H7 (cell line): ENCODE measurements at regions not wholly inside any gene's neighbourhood (a gene's known extent, or its start where the extent isn't known, plus 50 kb on each side); places are given as distances from the start of the nearest gene placed in this dataset.

ENCODE experiments used
- DNase-seq: peaks from one replicate; pipeline ENCODE4 v3.0.0; 2012
- H3K27me3 ChIP-seq: 2 replicates; pipeline ENCODE4 v1.6.0; 2011; ENCODE audit warnings: mild to moderate bottlenecking, low read length; ENCODE audit not compliant: control insufficient read depth, insufficient read depth
- H3K36me3 ChIP-seq: replicated peaks from 2 replicates; pipeline ENCODE4 v1.5.1; 2011; ENCODE audit warnings: low read length; ENCODE audit not compliant: control insufficient read depth, insufficient read depth
- H3K4me3 ChIP-seq: 2 replicates; pipeline ENCODE4 v1.5.1; 2011; ENCODE audit warnings: low read depth, mild to moderate bottlenecking, control low read depth, low read length, moderate library complexity; ENCODE audit not compliant: insufficient read depth

- H3K36me3 ChIP-seq, result no peaks in the 10 kb centered on the region
- no peak for DNase-seq
- H3K4me3 ChIP-seq, result no peak overlapping the region
- no peaks in the 10 kb centered on the region for H3K27me3 ChIP-seq
Observed at GRCh38 chr2:19575641-19576040, 217.2 kb upstream of the OSR1 start.

- Histone ChIP-seq H3K27me3 (no peaks in the 10 kb centered on the region), H3K36me3 (no peaks in the 10 kb centered on the region), H3K4me3 (no peak overlapping the region)
- DNase-seq, result peak; percentile 5
Observed at GRCh38 chr2:19574778-19575260, 216.4 kb upstream of the OSR1 start.

- H3K36me3 ChIP-seq, result no peaks in the 10 kb centered on the region
- H3K4me3 ChIP-seq, result no peak overlapping the region
Observed at GRCh38 chr2:19573784-19574183, 215.4 kb upstream of the OSR1 start.

GRCh38 chr2:19571773-19572172 lies 213.3 kb upstream of the OSR1 start:
- H3K4me3 ChIP-seq, result no peak overlapping the region
- H3K27me3 ChIP-seq, result no peaks in the 10 kb centered on the region
- DNase-seq, result no peak
- no peaks in the 10 kb centered on the region for H3K36me3 ChIP-seq

More at GRCh38 chr2:19573784-19574183, 215.4 kb upstream of the OSR1 start:
- no peaks in the 10 kb centered on the region for H3K27me3 ChIP-seq
- DNase-seq, result no peak

- H3K36me3 ChIP-seq, result no peaks in the 10 kb centered on the region
- H3K27me3 ChIP-seq, result no peaks in the 10 kb centered on the region
- no peak for DNase-seq
- H3K4me3 ChIP-seq, result no peak overlapping the region
Observed at GRCh38 chr2:19569300-19569791, 210.9 kb upstream of the OSR1 start.

GRCh38 chr2:19568809-19569208 lies 210.4 kb upstream of the OSR1 start:
- no peak for DNase-seq

GRCh38 chr2:19560785-19561184 lies 202.4 kb upstream of the OSR1 start:
- no peaks in the 10 kb centered on the region for H3K36me3 ChIP-seq
- no peak overlapping the region for H3K4me3 ChIP-seq
- H3K27me3 ChIP-seq, result no peaks in the 10 kb centered on the region
- DNase-seq, result no peak

More at GRCh38 chr2:19568809-19569208, 210.4 kb upstream of the OSR1 start:
- no peaks in the 10 kb centered on the region for H3K27me3 ChIP-seq
- no peaks in the 10 kb centered on the region for H3K36me3 ChIP-seq
- no peak overlapping the region for H3K4me3 ChIP-seq

- no peak for DNase-seq
- no peak overlapping the region for H3K4me3 ChIP-seq
- H3K27me3 ChIP-seq, result no peaks in the 10 kb centered on the region
- H3K36me3 ChIP-seq, result no peaks in the 10 kb centered on the region
Observed at GRCh38 chr2:19559596-19560240, 201.3 kb upstream of the OSR1 start.

GRCh38 chr2:19556648-19557047 lies 198.2 kb upstream of the OSR1 start:
- Histone ChIP-seq H3K4me3 (no peak overlapping the region), H3K27me3 (no peaks in the 10 kb centered on the region; the same call in 1 of the 2 replicates), H3K36me3 (no peaks in the 10 kb centered on the region)
- no peak for DNase-seq

- Histone ChIP-seq H3K4me3 (no peak overlapping the region), H3K27me3 (no peaks in the 10 kb centered on the region; the same call in 1 of the 2 replicates), H3K36me3 (no peaks in the 10 kb centered on the region)
- no peak for DNase-seq
Observed at GRCh38 chr2:19554520-19554919, 196.1 kb upstream of the OSR1 start.

- DNase-seq, result no peak
- Histone ChIP-seq H3K4me3 (no peak overlapping the region), H3K27me3 (no peaks in the 10 kb centered on the region; the same call in 1 of the 2 replicates), H3K36me3 (no peaks in the 10 kb centered on the region)
Observed at GRCh38 chr2:19552270-19552669, 193.8 kb upstream of the OSR1 start.

- DNase-seq, result no peak
Observed at GRCh38 chr2:19550750-19551149, 192.3 kb upstream of the OSR1 start.

GRCh38 chr2:19549821-19550220 lies 191.4 kb upstream of the OSR1 start:
- DNase-seq, result no peak
- no peak overlapping the region for H3K4me3 ChIP-seq
- no peaks in the 10 kb centered on the region; the same call in 1 of the 2 replicates for H3K27me3 ChIP-seq
- H3K36me3 ChIP-seq, result no peaks in the 10 kb centered on the region

More at GRCh38 chr2:19550750-19551149, 192.3 kb upstream of the OSR1 start:
- H3K36me3 ChIP-seq, result no peaks in the 10 kb centered on the region
- H3K4me3 ChIP-seq, result no peak overlapping the region
- H3K27me3 ChIP-seq, result no peaks in the 10 kb centered on the region; the same call in 1 of the 2 replicates

GRCh38 chr2:19548116-19548515 lies 189.7 kb upstream of the OSR1 start:
- Histone ChIP-seq H3K27me3 (no peaks in the 10 kb centered on the region; the same call in 1 of the 2 replicates), H3K4me3 (no peak overlapping the region), H3K36me3 (no peaks in the 10 kb centered on the region)
- DNase-seq, result no peak

- Histone ChIP-seq H3K36me3 (no peaks in the 10 kb centered on the region), H3K4me3 (no peak overlapping the region), H3K27me3 (no peaks in the 10 kb centered on the region; the same call in 1 of the 2 replicates)
- no peak for DNase-seq
Observed at GRCh38 chr2:19547321-19547720, 188.9 kb upstream of the OSR1 start.
